Medulla oblongata (tissue), 1 donor: ENCODE measurements at regions not wholly inside any gene's neighbourhood (a gene's known extent, or its start where the extent isn't known, plus 50 kb on each side); places are given as distances from the start of the nearest gene placed in this dataset.

Experiments
- DNase-seq: peaks from one replicate; pipeline ENCODE4 v3.0.0-alpha.2; 2015; ENCODE audit errors: extremely low spot score

GRCh38 chrX:137483554-137483953 lies 82.4 kb upstream of the ZIC3 start:
- no peak for DNase-seq

GRCh38 chrX:137482136-137482535 lies 83.8 kb upstream of the ZIC3 start:
- DNase-seq = no peak

GRCh38 chrX:137479386-137479785 lies 86.5 kb upstream of the ZIC3 start:
- DNase-seq = no peak

GRCh38 chrX:137441711-137442110 lies 124.2 kb upstream of the ZIC3 start:
- no peak for DNase-seq

GRCh38 chrX:137432609-137433008 lies 133.3 kb upstream of the ZIC3 start:
- no peak for DNase-seq

GRCh38 chrX:137431693-137432488 lies 134.0 kb upstream of the ZIC3 start:
- DNase-seq = no peak

- DNase-seq = no peak
These were observed 134.9 kb upstream of the ZIC3 start for GRCh38 chrX:137430984-137431475.

- no peak for DNase-seq
These were observed 135.6 kb upstream of the ZIC3 start for GRCh38 chrX:137430301-137430700.

GRCh38 chrX:137428766-137429591 lies 136.9 kb upstream of the ZIC3 start:
- no peak for DNase-seq

GRCh38 chrX:137428221-137428661 lies 137.7 kb upstream of the ZIC3 start:
- DNase-seq = no peak

- DNase-seq = no peak
These were observed 138.1 kb upstream of the ZIC3 start for GRCh38 chrX:137427816-137428215.

GRCh38 chrX:137427426-137427778 lies 138.5 kb upstream of the ZIC3 start:
- DNase-seq = no peak

GRCh38 chrX:137426695-137427425 lies 139.1 kb upstream of the ZIC3 start:
- no peak for DNase-seq

GRCh38 chrX:137425986-137426385 lies 139.9 kb upstream of the ZIC3 start:
- no peak for DNase-seq

GRCh38 chrX:137425273-137425902 lies 140.5 kb upstream of the ZIC3 start:
- no peak for DNase-seq

- no peak for DNase-seq
These were observed 141.2 kb upstream of the ZIC3 start for GRCh38 chrX:137424679-137425078.

GRCh38 chrX:137423241-137423640 lies 142.7 kb upstream of the ZIC3 start:
- no peak for DNase-seq

- DNase-seq = no peak
These were observed 147.8 kb upstream of the ZIC3 start for GRCh38 chrX:137418086-137418485.

- no peak for DNase-seq
These were observed 152.7 kb upstream of the ZIC3 start for GRCh38 chrX:137413190-137413589.

- DNase-seq = no peak
These were observed 160.3 kb upstream of the ZIC3 start for GRCh38 chrX:137405449-137406140.

- no peak for DNase-seq
These were observed 164.8 kb upstream of the ZIC3 start for GRCh38 chrX:137401092-137401491.
